GM19468 (cell line): ENCODE measurements at regions not wholly inside any gene's neighbourhood (a gene's known extent, or its start where the extent isn't known, plus 50 kb on each side); places are given as distances from the start of the nearest gene placed in this dataset.

Experiments
- ATAC-seq: cut with Tn5 transposase; IDR thresholded peaks from one replicate; pipeline ENCODE4 v1.9.1; 2021; ENCODE audit warnings: mild to moderate bottlenecking, moderate library complexity, moderate number of reproducible peaks; ENCODE audit not compliant: unreplicated experiment; ENCODE audit errors: extremely low read depth

DNA sequence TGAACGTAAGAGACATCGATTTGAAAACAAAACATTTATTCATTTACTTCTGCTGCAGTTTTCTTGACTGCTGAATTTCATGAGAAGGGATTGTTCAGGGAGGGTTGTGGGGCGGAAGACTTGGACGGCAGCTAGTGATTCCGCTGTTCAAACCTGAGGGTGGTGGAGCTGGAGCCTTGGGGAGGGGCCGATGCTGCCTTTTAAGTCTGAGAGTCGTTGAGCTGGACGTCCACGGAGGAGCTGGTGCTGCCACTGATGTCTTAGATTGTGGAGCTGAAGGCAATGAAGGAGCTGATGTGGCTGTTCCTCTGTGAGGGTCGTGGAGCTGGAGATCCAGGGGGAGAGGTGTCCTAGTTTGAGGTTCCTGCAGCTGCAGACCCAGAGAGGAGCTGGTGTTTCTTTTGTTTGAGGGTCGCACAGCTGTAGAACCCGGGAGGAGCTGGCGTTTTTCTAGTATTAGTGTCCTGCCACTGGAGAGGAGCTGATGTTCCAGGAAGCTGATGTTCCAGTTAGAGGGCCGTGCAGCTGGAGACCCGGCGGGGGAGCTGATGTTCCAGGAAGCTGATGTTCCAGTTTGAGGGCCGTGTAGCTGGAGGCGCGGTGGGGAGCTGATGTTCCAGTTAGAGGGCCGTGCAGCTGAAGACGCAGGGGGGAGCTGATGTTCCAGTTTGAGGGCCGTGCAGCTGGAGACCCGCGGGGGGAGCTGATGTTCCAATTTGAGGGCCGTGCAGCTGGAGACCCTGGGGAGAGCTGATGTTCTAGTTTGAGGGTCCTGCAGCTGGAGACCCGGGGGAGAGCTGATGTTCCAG, 150.9 kb downstream of the RTP5 start:
- no peak for ATAC-seq

DNA sequence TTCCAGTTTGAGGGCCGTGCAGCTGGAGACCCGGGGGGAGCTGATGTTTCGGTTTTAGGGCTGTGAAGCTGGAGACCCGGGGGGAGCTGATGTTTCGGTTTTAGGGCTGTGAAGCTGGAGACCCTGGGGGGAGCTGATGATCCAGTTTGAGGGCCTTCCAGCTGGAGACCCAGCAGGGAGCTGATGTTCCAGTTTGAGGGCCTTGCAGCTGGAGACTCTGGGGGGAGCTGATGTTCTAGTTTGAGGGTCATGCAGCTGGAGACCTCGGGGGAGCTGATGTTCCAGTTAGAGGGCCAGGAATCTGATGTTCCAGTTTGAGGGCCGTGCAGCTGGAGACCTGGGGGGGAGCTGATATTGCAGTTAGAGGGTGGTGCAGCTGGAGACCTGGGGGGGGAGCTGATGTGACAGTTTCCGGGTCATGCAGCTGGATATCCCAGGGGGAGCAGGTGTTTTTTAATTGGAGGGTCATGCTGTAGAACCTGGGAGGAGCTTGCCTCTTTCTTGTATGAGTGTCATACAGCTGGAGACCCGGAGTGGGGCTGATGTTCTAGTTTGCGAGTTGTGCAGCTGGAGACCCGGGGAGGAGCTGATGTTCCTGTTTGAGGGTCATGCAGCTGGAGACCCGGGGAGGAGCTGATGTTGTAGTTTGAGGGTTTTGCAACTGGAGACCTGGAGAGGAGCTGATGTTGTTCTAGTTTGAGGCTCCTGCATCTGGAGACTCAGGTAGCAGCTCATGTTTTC, 153.2 kb downstream of the RTP5 start:
- ATAC-seq = no peak

DNA sequence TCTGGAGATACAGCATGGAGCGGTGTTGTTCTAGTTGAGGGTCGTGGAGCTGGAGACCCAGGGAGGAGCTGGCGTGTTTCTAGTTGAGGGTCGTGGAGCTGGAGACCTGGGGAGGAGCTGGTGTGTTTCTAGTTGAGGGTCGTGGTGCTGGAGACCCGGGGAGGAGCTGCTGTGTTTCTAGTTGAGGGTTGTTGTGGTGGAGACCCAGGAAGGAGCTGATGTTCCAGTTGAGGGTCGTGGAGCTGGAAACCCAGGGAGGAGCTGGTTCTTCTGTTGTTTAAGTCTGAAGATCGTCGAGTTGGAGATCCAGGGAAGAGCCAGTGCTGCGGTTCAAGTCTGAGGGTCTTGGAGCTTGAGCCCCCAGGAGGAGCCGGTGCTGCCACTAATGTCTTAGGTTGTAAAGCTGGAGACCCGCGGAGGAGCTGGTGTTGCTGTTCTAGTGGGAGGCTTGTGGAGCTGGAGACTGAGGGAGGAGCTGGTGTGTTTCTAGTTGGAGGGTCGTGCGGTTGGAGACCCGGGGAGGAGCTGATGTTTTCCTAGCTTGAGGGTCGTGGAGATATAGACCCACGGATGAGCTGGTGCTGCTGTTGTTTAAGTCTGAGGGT, 155.3 kb downstream of the RTP5 start:
- ATAC-seq = no peak

DNA sequence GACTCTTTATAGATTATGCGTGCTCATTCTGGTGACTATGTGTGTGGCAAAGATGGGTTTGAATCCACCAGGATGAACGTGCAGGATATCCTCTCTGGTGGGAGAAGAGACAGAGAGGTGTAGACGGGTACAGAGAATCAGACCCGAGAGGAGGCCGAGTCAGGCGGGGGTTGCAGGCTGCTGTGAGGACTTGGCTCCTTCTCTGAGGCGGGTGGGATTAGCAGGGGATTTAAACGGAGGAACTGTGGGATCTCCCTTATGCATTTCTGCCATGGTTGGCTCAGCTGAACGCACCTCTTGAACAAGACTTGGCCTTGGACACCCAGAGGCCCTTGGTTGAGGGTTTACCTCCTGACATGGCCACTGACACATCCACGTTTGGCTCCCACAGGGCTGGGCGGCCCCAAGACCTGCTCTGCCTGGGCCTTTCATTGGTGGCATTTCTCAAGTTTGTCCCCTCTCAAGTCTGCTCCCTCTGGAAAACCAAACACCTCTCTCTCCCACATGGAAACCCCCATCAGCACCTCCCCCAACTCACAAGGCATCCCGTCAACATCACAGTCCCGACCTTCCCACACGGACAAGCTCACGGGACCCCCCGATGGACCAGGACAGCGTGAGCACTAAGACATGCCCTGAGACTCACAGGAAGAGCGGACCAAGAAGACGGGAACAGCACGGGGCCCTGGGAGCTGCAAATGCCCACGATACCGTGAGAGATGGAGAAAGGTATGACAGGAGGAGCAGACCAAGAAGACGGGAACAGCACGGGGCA, 158.3 kb downstream of the RTP5 start:
- ATAC-seq = no peak

DNA sequence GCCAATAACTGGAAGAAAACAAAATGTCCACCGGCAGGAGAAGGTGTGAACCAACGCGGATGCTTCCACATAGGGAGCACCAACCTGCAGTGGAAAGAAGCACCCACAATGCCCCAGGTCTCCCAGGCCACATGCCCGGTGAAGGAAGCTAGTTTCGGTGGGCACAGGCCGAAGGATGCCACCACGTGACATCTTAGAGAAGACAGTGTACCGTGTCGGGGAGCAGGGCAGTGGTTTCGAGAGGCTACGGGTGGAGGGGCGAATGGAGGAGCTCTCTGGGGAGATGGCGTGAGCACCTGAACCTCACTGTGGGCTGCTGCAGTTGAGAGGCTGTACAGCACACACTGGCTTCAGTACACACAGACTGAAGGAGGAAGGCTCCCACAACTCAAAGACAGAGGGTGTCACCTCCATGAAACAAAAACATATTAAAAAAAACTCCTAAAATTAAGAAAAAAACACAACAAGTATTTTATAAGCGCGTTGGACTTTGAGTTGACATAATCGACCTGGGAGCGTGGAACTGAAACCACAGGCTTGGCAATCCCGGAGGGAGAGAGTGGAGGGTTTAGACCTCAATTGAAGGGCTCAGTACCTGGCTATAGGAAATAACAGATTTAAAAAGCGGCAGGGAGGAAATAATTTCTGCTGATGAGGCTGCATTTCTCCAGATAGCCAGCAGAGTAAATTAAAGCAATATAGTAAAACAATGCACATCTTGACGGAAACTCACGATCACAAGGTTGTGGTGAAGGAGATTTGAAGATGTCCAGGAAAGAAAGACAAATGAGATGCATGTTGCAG, 160.1 kb downstream of the RTP5 start:
- ATAC-seq = no peak

DNA sequence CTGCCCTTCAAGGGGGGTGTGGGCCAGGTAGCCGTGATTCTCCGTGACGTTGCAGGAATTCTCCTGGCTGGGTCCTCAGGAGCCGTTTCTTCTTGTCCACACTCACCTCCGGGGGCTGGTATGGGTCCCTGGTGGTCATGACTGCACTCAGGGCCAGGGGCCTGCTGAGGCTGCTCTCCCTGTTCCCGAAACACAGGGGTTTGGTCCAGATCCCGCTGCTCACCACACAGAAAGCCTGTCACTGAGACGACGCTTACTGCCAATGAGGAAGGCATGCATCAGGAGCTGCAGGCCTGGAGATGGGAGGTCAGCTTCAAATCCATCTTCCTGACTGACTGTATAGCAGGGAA, 160.7 kb downstream of the RTP5 start:
- no peak for ATAC-seq

DNA sequence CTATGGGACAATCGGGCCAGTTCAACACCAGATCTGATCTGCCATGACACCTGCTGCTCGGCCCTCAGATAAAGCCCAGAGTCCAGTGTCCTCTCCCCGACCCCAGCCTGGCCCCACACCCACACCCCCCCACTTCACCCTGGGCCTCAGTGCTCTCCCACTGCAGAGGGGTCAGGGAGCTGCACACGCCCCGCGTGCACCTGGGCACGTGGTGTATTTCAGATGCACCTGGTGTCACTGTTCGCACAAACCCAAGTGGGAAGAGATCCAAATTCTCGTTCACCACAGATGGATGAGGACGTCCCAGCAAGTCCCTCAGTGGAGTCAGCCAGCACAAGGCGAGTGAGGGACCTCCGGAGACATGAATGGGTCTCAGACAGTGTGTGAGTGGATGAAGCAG, 161.3 kb downstream of the RTP5 start:
- ATAC-seq = no peak

DNA sequence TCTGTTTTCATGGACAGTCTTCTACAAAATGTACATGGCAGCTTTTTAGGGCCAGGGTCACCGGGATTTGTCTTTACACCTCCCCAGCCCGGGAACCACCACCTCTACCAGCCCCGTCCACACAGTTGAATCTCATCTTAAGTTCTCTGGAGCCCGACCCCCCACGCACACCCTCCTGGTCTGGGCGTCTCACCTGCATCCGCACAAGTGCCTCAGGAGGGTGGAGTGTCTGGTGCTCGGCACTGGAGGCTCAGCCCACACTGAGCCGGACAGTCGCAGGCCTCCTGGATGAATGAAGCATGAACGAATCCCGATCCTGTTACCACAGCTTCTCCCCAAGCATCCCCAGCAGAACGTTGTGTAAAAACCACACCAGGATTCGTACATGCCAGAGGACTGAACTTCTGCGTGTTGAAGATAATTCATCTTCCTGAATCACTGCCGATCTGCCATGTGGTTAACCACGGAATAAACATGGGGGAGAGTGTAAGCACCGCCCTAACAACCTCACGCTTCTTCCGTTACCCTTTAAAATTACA, 162.0 kb downstream of the RTP5 start:
- no peak for ATAC-seq

DNA sequence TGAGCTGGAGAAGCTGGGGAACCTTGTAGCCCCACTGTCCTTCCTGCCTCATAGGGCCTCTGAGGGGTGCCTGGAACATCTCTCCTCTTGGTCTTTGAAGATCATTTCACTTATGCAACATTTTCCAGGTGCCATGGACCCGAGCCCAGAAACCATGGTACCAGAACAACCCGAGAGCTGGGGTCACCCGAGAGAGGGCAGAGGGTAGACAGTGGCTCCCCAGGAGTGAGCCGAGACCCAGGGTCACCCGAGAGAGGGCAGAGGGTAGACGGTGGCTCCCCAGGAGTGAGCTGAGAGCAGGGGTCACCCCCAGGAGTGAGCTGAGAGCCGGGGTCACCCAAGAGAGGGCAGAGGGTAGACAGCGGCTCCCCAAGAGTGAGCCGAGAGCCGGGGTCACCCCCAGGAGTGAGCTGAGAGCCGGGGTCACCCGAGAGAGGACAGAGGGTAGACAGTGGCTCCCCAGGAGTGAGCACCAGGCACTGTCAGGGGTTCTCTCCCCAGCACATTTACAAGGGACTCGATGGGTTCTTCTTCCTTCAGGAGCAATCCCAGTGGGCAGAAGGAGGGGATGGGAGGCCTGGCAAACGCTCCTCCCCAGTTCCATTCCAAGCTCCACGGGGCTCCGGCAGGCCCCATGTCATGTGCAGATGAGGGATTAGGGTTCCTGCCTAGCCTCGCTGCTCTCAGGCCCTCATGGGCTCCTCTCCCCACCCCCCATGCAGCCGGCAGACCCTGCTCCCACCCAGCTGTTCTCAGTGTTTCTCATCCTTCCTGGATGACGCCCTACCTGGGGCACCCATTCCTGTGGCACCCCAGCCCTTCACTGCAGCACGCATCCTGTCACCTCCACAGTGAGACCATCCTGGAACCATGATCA, 163.5 kb downstream of the RTP5 start:
- no peak for ATAC-seq

DNA sequence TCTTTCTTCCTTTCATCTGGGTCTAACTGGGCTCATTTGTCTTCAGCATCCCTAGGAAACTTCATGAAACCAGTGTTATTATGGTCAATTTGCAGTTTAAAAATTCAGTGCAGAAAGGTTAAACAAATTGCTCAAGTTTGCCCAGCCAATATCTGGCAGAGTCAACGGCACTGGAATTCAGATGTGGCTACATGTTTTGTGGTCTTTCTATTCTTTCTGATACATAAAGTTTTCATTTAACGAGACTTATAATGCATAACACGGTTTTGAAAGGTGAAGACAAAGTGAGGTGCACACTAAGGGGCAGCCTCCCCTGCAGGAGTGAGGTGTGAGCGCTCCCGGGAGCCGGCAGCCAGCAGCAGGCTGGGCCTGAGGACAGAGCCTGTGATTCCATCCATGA, 164.6 kb downstream of the RTP5 start:
- ATAC-seq = no peak

DNA sequence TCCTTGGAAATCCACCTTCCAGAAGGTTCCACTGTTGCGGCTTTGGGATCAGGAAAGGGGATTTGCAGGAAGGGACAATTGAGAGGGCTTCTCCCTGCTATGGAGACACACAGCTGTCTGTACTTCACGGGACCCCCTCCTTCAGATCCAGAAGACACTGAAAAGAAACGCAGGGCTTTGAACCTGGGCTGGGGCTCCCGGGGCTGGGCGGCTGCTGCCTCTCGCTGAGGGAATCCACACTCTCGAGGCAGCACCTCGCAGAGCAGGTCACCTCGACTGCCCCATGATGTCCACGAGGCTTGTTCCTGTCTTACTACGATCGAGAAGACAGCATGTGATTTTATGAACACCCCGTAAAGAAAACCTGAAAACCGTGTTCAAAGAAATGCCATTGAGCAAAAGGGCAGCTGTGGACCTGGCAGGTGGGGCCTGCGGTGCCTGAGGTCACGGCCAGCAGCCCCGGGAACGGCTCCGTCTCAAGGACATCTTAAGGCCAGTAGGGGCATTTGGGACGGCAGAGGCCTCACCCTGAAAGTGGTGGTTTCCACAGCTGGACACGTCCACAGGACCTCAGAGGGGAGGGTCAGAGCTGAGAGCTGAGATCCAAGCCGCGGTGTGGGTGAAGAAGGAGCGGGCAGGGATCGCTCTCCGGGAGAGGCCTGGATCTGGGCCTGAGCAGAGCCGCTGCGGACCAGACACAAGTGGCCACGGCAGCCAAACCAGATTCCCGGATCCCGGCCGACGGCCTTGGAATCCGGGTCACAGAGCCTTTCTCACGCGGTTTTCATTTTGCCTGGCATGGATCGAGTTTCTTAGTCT, 165.7 kb downstream of the RTP5 start:
- no peak for ATAC-seq

DNA sequence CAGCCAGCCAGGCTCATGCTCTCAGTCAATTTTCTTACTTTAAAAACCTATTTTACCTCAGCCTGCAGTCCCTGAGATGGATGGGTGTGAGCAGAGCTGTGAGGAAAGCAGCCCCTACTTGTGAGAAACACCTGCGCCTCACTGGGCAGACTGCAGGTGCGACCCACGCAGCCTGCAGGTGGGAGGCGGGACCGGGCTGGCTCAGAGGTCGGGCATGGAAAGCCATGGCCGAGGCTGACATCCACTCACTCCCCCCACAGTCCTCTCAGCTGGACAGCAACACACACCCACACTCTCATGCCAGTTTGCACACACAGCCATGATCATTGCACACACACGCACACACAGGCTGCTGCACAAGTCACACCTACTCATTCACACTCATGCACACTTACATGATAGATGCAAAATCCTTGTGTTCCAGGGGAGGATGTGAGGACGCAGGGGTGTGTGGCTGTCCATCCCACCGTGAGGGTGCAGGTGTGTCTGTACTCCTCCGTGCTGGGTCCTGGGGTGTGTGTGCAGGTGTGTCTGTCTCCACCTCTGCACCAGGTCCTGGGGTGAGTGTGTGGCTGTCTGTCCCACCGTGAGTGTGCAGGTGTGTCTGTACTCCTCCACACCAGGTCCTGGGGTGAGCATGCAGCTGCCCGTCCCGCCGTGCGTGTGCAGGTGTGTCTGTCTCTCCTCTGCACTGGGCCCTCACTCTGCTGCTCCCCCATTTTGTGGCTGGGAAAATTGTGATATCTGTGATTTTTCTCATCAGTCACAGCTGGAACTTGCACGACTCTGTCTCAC, 166.5 kb downstream of the RTP5 start:
- ATAC-seq = no peak

DNA sequence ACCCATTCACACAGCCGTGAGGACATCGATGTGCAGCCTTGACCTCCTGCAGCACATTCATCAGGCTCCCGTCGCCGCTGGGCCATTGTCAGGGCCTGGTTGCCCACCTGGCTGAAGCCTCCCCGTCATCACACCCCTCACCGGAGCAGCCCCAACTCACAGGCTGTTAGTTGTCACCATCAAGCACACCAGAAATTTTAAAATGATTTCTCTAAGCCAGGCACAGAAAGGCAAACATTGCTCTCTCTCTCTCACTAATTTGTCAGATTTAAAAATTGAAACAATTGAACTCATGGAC, 167.1 kb downstream of the RTP5 start:
- no peak for ATAC-seq

DNA sequence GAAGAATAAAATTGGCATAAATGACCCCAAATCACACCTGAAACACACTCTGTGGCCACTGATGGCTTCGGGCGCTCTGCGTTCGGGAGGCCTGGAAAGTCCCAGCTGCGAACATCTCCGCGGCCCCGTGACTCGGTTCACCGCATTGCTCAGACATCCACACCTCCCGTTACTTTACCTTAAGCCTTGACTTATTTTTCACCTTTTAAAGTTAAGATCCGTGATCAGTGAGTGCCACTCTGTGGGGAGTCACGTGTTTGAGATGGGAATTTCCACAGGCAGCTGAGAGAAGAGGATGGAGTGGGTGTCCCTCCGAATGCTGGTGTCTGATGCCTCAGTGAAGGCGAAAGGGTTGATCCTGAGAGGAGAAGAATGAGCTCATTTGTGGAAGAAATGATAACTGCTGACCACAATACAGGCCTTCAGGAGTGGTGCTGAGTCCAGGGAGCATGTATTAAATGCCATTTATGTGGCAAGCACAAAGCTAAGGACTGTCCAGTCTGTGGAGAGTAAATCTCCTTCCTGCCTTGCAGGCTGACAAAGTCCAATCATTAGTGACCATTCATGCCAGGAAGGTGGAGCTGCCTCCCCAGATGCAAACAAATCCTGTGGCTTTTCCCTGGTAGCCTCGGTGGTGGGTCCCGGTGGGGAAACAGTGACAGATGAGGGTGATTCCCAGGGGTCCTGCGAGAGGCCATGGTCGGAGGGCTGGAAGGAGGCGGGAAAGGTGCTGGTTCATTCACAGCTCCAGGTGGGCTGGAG, 168.8 kb downstream of the RTP5 start:
- ATAC-seq = no peak

DNA sequence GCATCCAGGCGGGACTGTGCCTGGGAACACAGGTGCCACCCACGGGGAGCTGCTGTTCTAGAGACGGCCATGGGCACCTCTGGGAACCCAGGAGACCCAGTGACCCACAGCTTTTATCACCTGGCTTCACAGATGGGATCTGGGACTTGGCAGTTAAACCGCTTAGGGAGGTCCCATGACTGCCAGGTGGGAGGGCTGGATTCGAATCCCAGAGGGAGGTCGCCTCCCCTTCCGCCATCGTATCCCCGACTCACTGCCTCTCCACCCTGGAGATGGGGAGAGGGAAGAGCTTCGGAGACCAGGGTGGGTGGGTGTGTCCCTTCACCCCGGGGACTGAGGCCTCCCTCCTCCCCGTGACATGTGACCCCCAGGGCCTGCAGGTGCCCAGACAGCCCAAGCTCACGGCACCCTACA, 169.4 kb downstream of the RTP5 start:
- ATAC-seq = no peak

DNA sequence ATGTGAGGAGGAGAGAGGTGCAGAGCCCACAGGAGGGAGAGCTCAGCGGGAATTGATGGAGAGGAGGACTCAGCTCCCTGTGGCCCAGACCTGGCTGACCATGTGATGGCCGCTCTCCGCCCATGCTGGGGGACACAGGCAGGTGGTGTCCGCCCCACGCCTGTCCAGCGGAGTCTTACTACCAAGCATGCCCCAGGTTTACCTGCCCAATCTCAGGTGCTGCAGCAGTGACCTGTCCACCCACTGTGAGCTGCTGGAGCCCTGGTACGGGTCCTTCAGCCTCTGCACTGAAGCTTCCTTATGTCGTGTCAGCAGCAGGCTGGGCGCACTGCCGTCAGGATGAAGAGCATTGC, 170.8 kb downstream of the RTP5 start:
- ATAC-seq = no peak

DNA sequence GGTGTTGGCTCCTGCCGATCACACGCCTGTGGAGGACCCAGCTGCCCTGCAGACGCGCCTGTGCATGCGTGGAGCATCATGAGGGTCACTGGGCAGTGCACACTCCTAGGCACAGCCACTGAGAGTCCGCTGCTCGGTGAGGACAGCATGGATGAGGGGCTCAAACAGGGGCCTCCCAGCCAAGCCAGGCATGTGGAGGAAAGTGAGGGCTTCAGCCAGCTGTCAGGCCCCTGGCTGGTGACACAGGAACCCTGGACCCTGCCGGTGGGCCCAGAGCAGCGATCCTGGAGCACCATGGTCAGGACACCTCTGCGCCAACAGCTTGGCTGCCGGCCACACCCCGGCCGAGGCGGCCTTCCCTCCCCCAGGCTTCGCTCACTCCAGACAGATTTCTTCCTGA, 171.2 kb downstream of the RTP5 start:
- no peak for ATAC-seq
